HG02973 (cell line): ENCODE measurements at regions not wholly inside any gene's neighbourhood (a gene's known extent, or its start where the extent isn't known, plus 50 kb on each side); places are given as distances from the start of the nearest gene placed in this dataset.

Experiments
- ATAC-seq: cut with Tn5 transposase; IDR thresholded peaks from one replicate; pipeline ENCODE4 v1.9.1; 2021; ENCODE audit warnings: moderate library complexity; ENCODE audit not compliant: unreplicated experiment

GRCh38 chr2:88283886-88284592 is 113.9 kb downstream of the THNSL2 start:
- no peak for ATAC-seq

GRCh38 chr2:88281302-88282217 is 111.4 kb downstream of the THNSL2 start:
- no peak for ATAC-seq

GRCh38 chr2:88269836-88270235 is 99.7 kb downstream of the THNSL2 start:
- ATAC-seq: no peak

- no peak for ATAC-seq
Observed at GRCh38 chr2:88265352-88266303, 95.5 kb downstream of the THNSL2 start.

GRCh38 chr2:88263861-88264260 is 93.7 kb downstream of the THNSL2 start:
- no peak for ATAC-seq

GRCh38 chr2:88261725-88262124 is 91.6 kb downstream of the THNSL2 start:
- ATAC-seq: no peak

- ATAC-seq: no peak
Observed at GRCh38 chr2:88258208-88258607, 88.1 kb downstream of the THNSL2 start.

GRCh38 chr2:88254437-88255091 is 84.4 kb downstream of the THNSL2 start:
- ATAC-seq: no peak

GRCh38 chr2:88253997-88254396 is 83.9 kb downstream of the THNSL2 start:
- no peak for ATAC-seq

- ATAC-seq: no peak
Observed at GRCh38 chr2:88253375-88253774, 83.2 kb downstream of the THNSL2 start.

GRCh38 chr2:88252646-88253045 is 82.5 kb downstream of the THNSL2 start:
- ATAC-seq: no peak

GRCh38 chr2:88252111-88252510 is 82.0 kb downstream of the THNSL2 start:
- ATAC-seq: no peak

GRCh38 chr2:88250404-88250803 is 80.3 kb downstream of the THNSL2 start:
- ATAC-seq: no peak

- ATAC-seq: no peak
Observed at GRCh38 chr2:88248280-88248828, 78.2 kb downstream of the THNSL2 start.

GRCh38 chr2:88247531-88247930 is 77.4 kb downstream of the THNSL2 start:
- ATAC-seq: no peak

- ATAC-seq: no peak
Observed at GRCh38 chr2:88245109-88245508, 75.0 kb downstream of the THNSL2 start.

- no peak for ATAC-seq
Observed at GRCh38 chr2:88239781-88240180, 69.6 kb downstream of the THNSL2 start.

GRCh38 chr2:88236666-88237065 is 66.5 kb downstream of the THNSL2 start:
- no peak for ATAC-seq
